NCI-H526 (cell line): ENCODE measurements at regions not wholly inside any gene's neighbourhood (a gene's known extent, or its start where the extent isn't known, plus 50 kb on each side); places are given as distances from the start of the nearest gene placed in this dataset.

Experiments
- DNase-seq, 2 experiments: peaks; one replicate each; lab custom pipeline; 2025; lab: John Stamatoyannopoulos, UW

GRCh38 chr5:143730112-143730801 lies 81.7 kb upstream of the HMHB1 start:
- DNase-seq: no peak

GRCh38 chr5:143729334-143729946 lies 82.5 kb upstream of the HMHB1 start:
- DNase-seq: no peak

DNA sequence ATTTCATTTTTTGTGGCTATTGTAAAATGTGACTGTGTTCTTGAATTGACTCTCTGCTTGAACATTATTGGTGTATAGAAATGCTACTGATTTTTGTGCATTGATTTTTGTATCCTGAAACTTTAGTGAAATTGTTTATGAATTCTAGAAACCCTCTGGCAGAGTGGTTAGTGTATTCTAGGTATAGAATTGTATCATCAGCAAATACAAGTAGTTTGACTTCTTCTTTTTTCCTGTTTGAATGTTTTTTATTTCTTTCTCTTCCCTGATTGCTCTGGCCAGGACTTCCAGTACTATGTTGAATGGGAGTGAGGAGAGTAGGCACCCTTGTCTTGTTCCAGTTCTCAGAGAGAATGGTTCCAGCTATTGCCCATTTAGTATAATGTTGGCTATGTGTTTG lies 88.8 kb upstream of the HMHB1 start:
- no peak for DNase-seq

DNA sequence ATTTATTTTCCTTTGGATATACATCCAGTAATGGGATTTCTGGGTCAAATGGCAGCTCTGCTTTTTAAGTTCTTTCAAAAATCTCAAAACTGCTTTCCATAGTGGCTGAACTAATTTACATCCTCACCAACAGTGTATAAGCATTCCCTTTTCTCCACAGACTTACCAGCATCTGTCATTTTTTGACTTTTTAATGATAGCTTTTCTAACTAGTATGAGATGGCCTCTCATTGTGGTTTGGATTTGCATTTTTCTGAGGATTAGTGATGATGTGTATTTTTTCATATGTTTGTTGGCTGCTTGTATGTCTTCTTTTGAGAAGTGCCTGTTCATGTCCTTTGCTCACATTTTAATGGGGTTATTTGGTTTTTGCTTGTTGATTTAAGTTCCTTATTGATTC lies 90.0 kb upstream of the HMHB1 start:
- no peak for DNase-seq

GRCh38 chr5:143720689-143721088 lies 91.3 kb upstream of the HMHB1 start:
- DNase-seq: no peak

DNA sequence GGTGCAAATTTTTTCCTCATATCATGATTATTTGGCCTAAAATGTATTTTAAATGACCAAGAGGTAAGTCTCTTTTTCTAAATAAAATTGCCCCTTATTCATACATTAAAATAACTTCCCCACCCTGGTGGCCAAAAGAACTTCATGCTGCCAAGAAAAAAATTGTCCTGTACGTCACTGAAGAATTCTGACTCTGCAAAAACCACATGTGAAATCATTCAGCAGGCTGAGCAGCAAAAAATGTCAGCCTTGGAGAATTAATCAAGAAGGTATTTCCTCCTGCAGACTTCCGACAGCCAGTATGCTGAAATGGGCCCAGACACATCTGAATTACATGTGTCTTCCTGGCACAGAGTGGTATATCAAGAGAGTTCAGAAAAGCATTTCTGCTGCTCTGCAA lies 94.6 kb upstream of the HMHB1 start:
- DNase-seq: no peak

- DNase-seq: no peak
These were observed 95.1 kb upstream of the HMHB1 start for GRCh38 chr5:143716881-143717280.

DNA sequence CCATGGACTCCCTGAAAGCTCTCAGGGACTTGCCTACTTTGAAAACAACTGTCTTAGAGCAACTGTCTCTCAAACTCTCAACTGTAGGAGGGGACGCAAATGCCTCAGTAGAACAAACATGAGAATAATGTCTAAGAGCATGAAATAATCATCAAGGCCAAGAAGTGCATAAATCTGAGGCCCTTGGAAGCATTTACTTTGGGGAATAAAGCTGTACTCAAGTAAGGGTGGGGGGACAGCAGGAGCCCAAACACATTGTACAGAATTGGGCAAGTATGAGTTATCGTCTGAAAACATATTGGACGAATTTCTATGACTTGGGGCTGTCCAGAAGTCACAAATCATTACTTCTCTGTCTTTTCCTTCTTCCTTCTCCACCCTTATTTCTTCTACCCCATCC lies 96.3 kb upstream of the HMHB1 start:
- DNase-seq: no peak

DNA sequence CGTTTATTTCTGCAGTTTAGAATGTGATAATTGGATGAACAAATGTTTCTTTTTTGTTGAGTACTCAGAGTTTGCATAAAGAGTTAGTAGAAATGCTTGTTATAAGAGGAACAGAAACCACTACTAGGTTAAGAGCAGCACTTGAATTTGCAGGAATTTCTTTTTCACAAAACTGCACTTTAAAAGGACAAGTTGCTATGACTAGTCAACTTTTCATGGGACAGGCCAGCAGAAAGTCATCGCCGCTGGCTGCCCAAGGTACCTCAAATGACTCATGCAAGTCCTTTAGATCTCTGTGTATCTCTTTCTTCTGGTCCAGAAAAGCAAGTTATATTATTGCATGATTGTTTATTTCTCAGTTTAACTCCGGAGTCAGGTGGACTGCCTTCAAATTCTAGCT lies 97.3 kb upstream of the HMHB1 start:
- no peak for DNase-seq

DNA sequence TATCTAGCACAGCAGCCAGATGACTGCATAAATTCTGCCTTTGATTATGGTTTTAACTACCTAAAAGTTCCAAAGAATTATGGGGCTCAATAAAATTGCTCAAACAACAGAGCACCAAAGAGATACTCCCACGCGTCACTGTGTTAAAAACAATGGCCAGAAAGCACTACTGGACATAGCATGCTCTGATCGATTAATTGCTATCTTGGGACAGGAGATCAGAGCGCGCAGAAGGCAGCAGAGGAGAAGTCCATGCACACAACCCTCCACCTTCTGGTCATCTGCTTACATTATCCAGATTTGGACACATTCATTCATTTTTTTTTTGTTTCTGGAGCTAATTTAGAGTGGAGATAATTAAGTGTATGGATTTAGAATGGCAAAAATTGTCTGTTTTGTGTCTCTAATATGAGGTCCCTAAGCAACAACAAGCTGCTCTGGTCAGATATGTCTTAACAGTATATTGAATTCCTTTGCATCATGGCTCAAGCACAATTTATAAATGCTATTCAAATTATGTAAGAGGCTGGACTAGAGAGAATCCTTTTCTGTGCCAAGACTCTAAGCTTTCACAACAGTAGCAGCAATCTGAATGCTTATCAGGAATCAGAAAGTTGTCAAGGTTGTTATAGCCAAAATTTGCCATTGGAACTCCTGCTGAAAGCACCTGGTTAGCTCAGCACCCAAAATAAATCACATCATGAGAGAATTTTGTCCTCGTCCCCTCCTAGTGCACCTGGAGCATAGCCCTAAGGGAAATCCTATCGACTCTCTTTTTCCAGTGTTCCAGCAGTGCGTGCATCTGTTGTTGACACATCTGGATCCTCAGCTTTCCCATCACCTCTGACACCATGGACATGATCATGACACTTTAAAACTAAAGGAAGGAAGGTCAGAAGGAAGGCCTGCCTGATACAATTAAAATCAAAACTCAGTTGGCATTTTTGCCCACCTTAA lies 98.6 kb upstream of the HMHB1 start:
- DNase-seq: no peak

GRCh38 chr5:143708672-143709071 lies 103.3 kb upstream of the HMHB1 start:
- no peak for DNase-seq

GRCh38 chr5:143707806-143708205 lies 104.2 kb upstream of the HMHB1 start:
- no peak for DNase-seq

- DNase-seq: no peak
These were observed 106.6 kb upstream of the HMHB1 start for GRCh38 chr5:143705381-143705780.

DNA sequence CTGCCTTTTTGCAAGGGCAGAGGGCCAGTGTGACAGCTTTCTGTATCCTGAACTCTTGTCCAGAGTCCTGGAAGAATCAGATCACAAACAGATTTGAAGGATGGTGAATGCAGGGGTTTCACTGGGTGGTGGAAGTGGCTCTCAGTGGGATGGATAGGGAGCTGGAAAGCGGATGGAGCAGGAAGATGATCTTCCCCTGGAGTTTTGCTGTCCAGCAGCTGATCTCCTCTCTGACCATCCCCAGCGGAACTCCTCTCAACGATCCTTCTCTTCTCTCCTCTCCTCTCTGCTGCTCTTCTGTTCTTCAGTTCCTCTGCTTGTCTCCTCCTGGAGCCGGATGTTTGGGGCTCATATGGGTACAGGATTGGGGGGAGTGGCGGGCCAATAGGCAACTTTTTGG lies 108.3 kb upstream of the HMHB1 start:
- no peak for DNase-seq

- DNase-seq: peak; percentile 56 to 59
These were observed 110.5 kb upstream of the HMHB1 start for GRCh38 chr5:143701493-143701892.

- no peak for DNase-seq
These were observed 111.0 kb upstream of the HMHB1 start for GRCh38 chr5:143700994-143701393.

DNA sequence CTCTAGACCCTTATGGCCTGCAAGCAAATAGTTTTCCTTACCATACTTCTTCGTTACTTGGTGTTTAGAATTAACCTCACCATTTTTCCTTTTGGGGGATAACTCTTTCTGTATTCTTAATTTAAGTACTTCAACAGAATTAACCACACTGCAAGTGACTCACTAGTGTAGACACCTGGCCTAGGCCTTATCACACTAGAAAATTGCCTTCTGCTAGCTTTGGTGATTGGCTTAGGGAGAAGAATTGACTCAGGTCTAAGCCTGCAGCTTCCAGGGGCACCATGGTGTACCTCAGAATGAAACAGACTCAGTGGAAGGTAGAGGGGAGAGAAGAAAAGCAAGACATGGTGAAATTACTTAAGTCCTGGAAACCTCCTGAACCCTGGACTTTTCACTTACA lies 112.8 kb upstream of the HMHB1 start:
- no peak for DNase-seq

DNA sequence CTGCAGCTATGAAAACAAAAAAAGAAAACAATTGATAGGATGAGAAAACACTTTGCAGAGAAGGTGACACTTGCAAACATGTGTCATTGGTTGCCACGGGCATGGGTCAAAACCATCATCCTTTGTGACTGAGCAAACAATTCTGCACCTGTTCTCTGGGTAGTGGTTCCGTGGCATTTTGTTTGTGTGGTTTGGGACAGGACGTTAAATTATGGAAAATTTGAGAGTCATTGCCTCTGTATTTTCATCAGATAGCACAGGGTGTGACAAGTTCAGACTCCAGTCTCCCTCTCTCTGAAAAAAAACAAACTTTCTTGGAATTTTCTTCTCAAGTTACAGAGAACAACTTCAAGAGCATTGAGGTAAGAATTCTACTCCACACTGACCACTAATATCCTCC lies 113.4 kb upstream of the HMHB1 start:
- DNase-seq: peak in 1 of 2 experiments; percentile 3

- peak; percentile 56 to 89 for DNase-seq
These were observed 115.0 kb upstream of the HMHB1 start for GRCh38 chr5:143696921-143697320.

DNA sequence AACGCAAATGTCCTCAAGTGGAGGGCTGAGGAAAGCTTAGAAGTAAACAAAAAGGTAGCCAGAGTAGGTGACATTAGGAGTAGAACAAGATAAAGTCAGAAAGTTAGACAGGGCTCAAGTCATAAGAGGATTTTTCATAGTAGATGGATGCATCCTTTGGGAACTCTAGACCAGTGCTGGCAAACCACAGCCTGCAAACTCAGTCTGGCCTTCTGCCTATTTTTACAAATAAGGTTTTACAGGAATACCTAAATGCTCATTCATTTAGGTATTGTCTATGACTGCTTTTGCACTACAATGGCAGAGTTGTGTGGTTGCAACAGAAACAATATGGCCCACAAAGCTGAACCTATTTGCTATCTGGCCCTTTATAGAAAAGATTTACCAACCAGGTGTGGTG lies 116.0 kb upstream of the HMHB1 start:
- no peak for DNase-seq

DNA sequence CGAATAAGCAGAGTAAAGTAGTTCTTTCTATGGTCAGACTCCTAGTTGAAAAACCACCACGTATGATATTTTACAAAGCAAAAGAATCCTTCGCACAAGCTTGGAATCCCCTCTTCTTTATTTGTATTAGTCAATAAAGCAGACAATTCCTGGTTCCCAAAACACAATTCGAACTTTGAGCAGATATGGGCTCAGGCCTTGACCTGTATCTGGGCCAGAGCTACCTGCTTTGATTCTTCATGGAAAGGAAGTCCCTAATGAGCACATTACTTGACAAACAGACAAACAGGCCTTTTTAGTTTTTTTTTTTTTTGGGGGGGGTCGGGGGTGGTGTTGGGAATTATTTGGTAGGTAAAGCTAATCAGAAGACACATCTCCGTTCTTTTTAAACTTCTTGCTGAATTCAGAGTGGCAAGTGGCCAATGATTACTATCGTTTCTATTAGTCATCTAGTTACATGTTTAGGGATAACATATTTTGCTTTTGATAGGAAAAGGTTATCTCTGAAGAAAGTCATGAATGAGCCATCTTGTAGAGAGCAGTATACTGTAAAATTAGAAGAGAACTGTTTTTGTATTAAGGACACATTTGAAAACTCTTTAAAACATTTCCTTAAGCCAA lies 116.6 kb upstream of the HMHB1 start:
- DNase-seq: no peak

GRCh38 chr5:143694357-143694756 lies 117.6 kb upstream of the HMHB1 start:
- no peak for DNase-seq
